CD4-positive, alpha-beta T cell treated with Interferon alpha-2 for 1 hour (primary cell): ENCODE measurements at regions not wholly inside any gene's neighbourhood (a gene's known extent, or its start where the extent isn't known, plus 50 kb on each side); places are given as distances from the start of the nearest gene placed in this dataset.
"Not testable (repeated sequence)": the region's sequence is repeated elsewhere in the genome, so short reads cannot be mapped to it uniquely, and the experiment has no call there.

Source experiments
- DNase-seq, 2 donors: peaks; one replicate each; pipeline ENCODE4 v3.0.0-alpha.2; 2020 to 2022

DNA sequence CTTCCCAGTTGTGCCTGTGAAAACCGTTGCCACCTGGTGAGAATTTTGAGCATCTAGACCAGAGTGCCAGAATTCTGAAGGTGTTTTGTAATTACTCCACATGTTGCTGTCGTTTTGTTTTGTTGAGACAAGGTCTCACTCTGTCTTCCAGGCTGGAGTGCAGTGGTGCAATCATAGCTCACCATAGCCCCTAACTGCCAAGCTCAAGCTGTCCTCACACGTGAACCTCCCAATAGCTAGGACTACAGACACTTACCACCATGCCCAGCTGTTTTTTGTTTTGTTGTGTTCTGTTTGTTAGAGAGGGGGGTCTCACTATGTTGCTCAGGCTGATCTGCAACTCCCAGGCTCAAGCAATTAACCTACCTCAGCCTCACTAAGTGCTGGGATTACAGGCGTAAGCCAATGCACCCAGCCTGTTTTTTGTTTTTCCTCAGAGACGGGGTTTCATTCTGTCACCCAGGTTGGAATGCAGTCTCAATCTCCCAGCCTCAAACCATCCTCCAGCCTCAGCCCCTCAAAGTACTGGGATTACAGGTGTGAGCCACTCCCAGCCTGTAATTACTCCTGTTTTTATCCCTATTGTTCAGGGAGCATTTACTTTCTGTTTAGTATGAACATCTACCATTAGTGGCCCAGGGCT, 121.1 kb upstream of the DMRT1 start:
- no peak for DNase-seq

- DNase-seq = no peak
These were observed 119.0 kb upstream of the DMRT1 start for GRCh38 chr9:722388-722980.

DNA sequence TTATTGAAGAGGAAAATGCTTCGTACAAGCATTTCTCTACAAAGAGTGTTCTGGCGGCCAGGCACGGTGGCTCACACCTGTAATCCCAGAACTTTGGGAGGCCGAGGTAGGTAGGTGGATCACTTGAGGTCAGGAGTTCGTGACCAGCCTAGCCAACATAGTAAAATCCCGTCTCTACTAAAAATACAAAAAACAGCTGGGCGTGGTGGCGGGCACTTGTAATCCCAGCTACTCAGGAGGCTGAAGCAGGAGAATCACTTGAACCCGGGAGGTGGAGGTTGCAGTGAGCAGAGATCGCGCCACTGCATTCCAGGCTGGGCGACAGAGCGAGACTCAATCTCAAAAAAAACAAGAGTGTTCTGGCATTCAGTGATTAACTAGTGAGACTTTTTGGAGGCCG, 117.0 kb upstream of the DMRT1 start:
- DNase-seq = not testable (repeated sequence)

- DNase-seq = no peak
These were observed 115.5 kb upstream of the DMRT1 start for GRCh38 chr9:726005-726404.

DNA sequence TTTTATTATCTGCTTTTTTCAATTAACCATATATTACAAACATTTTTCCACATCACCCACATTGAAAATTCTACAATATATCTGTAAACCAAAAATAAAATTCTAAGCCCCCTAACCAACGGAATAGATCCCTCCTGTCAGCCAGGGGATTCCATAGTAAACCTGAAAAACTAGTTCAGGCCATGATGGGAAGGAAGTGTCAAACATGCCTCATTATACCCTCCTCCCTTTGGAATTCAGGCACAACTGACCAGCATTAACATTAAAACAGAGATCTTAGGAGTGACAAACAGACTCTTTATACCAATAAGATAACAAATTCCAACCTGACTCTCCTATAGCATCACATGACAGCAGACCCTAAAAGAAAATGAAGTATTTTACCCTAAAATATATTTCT, 113.7 kb upstream of the DMRT1 start:
- DNase-seq = no peak

GRCh38 chr9:728535-728934, 113.0 kb upstream of the DMRT1 start:
- no peak for DNase-seq

DNA sequence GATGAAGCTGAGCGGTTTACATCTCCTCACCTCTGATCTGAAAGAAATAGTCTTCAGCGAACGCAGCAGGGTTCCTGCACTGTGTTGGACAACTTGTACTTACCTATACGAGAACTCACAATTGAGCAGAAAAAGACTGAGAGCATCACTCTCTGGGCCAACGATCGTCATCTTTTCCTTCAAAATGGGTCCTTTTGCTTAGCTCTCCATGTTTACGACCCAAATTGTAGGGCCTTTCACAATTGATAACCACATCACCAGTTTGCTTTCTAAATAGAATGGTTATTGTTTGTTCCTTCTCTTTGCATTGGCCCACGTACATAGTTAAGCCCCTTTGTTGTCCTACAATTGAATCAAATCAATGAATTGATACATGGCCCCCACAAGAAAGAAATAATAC, 110.0 kb upstream of the DMRT1 start:
- DNase-seq = no peak

DNA sequence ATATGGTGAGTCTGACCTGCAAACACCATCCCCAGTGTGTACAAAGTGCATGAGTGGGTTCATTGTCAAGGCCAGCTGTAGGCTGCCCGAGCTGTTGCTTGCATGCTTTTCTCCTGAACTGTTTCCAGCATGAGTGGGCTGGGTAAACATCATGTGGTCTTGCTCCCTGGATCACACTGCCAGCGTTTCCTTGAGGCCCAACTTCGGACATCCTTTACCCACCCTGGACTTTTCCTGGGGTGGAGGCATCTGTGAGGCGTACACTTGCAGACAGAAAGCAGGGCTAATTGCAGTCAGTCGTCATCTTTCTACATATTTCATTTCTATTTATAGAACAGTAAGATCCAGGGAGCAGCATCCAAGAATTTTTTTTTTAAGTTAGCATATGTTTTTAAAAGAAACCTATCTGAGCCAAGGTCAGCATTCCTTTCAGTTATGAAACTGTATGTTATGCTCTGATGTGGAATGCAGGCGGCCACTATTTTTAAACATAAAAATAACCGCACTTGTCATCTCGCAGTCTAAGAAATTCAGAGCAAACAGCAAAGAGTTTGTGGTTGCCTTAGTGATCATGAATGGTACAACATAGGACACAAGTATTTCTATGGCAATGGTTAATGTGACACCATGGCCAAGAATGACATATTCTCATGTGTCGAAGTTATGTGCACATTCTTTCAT, 106.5 kb upstream of the DMRT1 start:
- DNase-seq = no peak

DNA sequence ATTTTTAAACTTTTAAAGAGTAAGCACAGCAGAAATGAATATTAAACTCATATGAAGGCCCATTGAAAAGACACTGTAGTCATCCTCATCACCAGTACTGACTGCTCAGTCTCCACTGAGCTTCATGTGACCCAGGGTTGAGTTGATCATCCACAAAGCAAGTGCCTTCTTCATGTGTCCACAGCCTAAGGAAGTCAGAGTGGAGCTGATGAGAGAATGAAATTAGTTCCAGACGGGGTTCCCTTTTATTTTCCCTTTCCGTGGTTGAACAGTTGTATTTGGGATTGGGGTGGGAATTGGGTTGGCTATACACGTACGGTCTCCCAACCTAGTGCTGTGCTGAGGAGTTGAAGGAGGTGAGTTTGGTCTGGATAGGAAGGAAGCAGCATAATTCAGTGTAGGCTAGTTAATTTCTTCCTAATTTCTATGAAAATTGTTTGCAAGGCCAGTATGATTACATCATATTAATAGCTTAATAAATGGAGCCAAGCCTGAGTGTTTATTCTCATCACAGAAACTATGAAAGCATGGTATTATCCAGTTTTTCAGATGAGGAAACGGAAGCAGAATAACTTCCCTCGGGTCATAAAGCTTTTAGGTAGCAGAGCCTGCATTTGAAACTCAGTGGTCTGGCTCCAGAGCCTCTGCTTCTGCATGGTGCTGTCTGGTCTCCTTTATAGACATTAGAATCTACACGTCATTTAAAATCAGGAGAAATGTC, 103.9 kb upstream of the DMRT1 start:
- no peak for DNase-seq

- no peak for DNase-seq
These were observed 103.1 kb upstream of the DMRT1 start for GRCh38 chr9:738209-738915.

DNA sequence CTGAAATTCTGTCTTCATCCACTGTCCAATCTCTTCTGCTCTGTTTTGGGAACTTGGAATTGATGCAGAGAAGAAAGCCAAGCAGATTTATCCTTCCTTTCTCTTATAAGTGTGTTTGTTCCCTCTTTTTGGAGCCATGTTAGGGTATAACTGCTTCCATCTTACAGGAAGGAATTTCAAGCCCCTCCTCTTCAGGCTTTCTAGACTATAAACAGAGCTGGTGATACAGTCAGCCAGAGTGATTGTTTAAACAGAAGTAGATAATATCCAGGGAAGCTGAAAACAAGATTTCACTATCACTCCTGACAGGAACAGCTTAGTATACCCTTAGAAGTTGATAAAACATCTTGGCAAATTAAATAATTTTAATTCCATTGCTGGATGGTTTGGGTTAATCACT, 102.1 kb upstream of the DMRT1 start:
- DNase-seq = no peak

GRCh38 chr9:740221-740620, 101.3 kb upstream of the DMRT1 start:
- no peak for DNase-seq

GRCh38 chr9:742104-742503, 99.4 kb upstream of the DMRT1 start:
- DNase-seq = no peak

DNA sequence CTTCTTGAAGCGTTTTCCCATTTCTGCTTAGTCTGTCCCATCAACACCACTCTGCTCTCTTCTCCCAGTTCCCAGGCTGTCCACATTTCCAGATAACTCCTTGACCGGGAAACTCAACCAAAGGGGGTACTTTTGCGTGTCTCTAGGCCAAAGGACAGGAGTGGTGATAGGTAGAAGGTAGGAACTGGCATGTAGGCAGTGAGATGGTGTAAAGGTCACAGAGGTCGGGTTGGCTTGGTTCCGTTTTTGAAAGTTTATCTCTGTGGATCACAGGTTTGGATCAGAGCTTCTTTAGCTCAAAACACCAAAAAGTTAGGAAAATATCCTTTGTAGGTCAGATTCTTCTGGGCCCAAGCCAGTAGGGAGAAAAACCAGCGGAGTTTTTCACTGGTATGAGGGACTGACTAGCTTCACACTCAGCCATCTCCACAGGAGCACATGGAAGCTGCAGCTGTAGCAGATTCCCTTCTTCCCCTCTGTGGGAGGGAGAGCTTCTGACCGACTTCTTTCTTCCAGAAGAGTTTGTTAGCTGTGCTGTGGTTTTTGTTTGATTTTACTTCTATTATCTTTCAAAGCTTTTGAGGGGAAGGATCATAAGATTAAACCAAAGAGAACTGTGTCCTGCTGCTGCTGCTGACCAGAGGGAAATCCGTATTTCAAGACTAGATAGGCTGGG, 98.4 kb upstream of the DMRT1 start:
- no peak for DNase-seq

DNA sequence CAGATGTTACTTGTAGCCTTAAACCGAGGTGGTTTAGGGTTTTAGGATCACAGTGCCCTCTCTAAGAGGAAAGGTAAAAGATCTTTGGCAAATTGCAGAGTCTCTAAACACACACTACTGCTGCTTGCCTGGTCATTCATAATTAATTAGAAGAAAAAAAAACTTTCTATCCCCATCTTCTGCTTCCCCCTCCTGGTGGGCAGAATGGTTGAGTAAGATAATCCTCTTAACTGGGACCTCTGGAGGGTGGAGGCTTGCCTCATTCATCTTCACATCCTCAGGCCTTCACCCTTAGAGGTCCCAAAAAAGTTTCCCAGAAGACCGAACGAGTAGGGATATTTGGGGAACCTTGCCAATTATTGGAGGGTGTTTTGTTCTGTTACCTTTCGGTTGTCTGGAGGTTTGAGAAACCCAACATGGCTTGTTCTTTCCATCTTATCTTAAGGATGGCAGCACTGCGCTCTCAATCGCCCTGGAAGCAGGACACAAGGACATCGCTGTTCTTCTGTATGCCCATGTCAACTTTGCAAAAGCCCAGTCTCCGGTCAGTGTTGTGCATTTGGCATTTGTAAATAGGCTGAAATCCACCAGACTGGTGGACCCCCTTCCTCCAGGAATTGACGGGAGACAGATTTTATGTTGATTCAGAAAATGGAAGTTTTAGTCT, 97.3 kb upstream of the DMRT1 start:
- DNase-seq = no peak

DNA sequence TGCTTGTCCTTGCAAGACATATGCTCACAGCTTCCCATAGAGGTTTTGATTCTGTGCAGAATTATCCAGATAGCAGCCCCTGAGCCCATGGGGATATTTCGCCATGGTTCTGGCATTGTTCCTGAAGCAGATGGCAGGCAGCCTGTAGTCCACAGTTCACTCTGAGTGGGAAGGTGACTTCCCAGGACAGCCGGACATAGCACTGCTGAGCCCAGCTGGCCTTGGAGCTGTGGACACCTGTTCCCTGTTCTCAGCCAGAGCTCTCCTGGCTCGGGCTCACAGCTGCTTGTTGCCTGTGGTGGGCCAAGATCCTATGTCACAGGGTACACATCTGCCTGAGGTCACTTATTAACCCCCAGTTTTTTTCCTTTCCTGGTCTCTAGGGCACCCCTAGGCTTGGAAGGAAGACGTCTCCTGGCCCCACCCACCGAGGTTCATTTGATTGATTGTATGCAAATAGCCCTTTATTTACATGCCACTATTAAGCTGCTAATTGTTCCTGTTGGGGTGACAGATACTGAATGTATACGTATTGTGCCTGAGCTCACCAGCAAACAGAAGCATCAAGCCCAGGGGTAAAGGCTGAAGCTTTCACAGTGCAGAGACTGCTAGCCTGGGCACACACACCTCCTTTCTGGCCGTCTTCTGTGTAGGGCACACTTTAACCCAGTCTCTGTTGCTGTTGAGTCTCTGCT, 96.6 kb upstream of the DMRT1 start:
- DNase-seq = no peak

- DNase-seq = no peak
These were observed 95.6 kb upstream of the DMRT1 start for GRCh38 chr9:745761-746380.

DNA sequence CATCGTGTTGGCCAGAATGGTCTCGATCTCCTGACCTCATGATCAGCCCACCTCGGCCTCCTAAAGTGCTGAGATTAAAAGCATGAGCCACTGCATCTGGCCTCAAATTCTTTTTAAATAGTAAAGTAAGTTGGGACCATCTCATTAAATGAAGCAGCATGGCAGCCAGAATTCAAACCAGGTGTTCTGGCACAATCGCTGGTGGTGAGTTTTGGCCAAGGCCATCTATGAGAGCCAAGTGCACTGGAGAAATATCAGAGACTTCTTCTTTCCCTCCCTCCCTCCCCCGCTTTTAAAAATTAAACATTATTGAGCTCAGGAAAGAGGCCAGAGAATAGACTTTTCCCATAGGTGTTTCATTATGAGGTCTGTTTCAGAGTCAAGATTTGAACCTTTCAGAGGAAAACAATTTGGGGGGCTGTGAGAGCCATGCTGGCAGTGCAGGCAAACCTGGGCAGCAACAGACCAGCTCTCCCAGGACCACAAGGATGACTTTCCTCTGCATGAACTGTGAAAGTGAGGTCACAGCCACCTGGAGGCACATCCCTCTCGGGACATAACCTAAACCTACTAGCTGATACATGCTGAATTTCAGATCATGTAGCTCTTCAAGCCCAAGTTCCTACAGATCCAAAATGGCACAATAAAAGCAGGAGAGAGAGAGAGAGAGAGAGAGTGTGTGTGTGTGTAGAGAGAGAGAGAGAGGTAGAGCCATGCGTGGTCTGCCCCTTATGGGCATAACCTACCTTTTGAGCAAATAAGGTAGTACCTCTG, 94.6 kb upstream of the DMRT1 start:
- no peak for DNase-seq

DNA sequence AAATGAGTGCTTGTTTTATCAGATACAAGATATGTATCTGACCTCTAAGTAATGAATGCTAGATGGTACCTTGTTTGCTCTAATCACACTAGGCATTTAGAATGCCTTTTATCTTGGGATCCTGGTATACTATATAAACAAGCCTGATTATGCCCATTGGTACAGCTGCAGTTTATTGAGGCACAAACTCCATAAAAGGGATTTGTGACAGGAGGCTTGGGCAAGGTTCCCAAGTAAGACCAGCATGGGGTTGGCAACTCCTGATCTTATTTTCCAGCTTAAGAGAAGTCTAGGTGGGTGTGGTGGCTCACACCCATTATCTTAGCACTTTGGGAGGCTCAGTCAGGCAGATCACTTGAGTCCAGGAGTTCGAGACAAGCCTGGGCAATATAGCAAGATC, 93.9 kb upstream of the DMRT1 start:
- DNase-seq = no peak

DNA sequence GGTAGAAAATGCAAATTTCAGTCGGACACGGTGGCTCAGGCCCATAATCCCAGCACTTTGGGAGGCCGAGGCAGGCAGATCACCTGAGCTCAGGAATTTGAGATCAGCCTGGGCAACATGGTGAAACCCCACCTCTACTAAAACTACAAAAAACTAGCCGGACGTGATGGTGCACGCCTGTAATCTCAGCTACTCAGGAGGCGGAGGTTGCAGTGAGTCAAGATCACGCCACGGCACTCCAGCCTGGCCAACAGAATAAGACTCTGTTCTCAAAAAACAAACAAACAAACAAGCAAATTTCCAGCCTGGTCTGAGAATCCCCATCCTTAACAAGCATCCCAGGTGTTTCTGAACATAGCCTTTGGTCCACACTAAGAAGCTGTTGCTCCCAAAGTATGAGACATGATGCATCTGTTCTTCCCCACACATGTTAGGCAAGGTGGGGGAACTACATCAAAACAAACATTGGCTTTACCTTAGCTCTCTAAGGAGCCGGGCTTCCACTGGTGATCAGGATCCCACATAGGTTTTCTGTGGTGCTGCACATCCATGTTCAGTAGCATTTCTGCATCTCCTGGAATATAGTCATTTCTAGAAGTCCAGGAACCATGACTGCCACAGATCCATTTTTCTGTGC, 92.5 kb upstream of the DMRT1 start:
- DNase-seq = no peak
